HG03139 (cell line): ENCODE measurements at regions not wholly inside any gene's neighbourhood (a gene's known extent, or its start where the extent isn't known, plus 50 kb on each side); places are given as distances from the start of the nearest gene placed in this dataset.
"Not testable (repeated sequence)": the region's sequence is repeated elsewhere in the genome, so short reads cannot be mapped to it uniquely, and the experiment has no call there.

Experiments
- ATAC-seq: cut with Tn5 transposase; IDR thresholded peaks from one replicate; pipeline ENCODE4 v1.9.1; 2021; ENCODE audit not compliant: unreplicated experiment

DNA sequence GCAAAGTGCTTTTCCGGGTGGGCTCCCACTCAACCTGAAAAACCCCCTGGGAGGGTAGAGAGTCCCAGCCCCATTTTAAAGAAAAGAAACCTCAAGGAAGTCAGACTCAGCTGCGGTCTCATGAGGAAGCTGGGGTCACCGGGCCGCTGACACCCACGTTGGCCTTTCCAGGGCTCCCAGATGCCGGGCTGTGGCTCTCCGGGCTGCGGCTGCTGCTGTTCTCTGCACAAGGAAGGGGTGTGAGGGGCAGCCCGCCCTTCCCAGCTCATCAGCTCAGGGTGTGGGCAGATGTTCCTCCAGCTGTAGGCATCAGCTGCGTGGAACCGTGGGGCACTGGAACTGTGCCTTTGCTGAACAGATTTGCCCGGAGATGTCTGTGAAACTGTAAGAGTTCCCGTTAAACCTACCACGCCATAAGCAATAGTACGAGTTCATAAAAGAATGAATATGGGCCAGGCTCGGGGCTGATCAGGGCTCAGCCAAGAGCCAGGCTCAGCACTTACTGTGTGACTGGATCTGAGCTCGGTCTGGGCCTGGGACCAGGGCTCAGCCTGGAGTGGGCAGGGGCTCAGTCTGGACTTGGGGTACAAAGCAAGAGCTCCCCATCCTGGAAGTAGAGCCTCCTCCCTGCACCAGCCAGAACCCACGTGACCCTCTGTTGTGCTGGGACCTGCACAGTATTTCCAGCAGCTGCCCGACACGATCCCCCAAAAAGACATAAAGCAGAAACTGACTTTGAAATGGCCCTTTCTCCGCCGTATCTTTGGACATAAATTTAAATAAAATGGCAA is 130.2 kb upstream of the PPP1R26 start:
- ATAC-seq = no peak

DNA sequence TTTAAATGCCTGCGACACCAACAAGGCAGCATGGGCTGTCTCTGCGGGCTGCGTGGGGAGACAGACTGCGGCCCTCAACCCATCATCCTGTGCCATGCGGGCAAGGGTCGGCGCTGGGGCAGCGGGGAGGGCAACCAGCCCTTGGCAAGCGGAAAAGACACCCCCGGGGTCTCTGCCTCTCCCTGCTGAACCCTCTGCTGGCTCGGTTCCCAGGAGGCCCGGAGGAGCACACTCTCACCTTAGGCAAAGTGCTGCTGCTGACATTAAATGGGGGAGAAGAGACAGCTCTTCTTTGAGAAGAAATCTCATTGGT is 129.6 kb upstream of the PPP1R26 start:
- ATAC-seq = no peak

DNA sequence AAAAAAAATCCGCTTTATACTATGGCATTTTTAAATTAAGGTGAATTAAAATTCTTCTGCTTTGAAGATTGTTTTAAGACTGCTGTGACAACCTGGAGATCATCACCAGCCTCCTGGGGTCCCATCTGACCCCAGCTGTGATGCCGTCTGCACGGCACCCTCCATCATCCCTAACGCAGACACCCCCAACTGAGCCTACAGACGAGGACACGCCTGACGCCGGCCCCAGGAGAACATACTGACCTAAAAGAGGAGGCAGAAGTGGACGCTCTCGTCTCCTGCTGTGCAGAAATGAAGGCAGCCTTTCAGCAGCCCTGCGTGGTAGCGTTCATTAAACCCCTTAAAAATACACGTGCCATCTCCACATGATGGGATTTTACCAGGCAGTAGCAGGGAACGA is 125.6 kb upstream of the PPP1R26 start:
- no peak for ATAC-seq

DNA sequence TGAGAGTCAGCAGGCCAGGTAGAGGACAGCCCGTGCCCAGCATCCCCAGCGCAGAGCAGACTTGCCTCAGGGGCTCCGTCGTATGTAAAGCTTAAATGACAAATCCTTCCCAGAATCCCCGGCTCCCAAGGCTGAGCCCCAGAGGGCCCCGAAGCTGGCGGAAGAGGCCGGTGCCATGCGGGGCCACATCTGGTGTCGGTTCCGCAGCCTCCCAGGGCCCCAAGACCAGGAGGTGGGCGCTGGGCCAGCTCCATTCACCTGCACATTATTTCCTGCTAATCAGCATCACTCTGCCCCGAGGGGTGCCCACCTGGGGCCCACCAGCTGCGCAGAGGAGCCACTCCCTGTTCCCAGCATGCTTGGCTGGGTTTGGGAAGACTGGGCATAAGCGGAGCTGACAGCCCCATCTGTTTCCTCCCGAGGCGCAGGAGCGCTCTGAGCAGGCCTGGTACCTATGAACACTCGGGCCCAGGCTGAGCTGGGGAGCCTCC is 124.0 kb upstream of the PPP1R26 start:
- no peak for ATAC-seq

DNA sequence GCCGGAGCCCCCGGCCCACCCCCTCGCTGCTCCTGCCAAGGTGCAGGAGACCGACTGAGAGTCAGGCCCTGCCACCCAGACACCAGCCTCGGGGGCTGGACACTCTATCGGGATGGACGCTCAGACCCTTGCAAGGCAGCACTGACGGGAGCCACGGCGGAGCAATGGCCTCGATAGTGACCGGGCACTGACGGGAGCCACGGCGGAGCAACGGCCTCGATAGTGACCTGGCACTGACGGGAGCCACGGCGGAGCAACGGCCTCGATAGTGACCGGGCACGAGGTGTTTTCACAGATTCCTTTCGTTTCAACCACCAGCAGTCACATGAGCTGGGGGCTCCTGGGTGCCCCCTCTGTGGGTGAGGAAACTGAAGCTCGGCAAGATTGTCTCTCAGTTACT is 123.6 kb upstream of the PPP1R26 start:
- no peak for ATAC-seq

DNA sequence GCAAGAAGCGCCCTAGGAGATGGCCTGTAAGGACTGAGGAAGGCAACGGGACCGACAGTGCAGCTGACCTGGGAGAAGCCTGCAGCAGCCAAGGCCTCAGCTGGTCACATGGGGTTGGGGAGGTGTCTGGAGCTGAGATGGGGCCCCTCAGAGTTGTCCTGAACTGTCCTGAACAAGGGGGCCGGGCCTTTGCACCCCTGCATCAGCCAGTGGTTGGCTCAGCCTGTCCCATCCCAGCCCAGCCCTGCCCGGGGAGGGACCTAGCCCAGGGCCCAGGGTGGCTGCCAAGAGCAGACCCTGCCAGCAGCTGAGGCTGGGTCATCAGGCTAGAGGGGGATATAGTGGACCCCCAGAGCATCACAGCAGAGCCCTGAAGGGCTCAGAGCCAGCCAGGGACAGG is 122.8 kb upstream of the PPP1R26 start:
- no peak for ATAC-seq

DNA sequence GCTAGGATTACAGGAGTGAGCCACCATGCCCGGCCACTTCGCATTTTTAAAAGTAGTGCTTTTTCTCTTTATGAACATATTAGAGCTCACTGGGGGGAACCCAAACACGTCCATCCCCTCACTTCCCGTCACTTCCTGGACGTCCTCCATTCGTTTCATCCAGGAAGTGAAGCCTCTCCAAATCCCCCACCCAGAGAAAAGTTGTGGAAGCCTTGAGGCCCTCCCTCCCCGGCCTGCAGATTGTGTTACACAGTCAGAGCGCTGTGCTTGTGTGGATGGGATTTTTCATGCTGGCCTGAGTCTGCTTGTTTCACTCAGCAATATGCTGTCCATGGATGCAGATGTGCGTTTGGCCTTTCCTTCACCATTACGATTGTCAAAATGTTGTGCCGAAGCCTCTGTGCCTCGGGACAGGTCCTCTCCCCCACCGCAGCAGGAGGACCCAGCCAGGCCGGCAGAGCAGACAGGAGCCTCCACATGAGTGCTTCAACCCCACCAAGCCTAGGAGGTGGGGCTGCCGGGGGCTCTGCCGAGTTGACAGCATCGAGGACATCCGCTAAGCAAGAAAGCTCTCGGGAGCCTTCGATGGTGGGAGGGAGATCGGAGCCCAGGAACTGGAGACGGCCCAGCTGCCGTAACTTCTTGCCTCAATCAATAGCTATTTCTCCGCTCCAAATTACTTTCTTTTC is 121.6 kb upstream of the PPP1R26 start:
- ATAC-seq = no peak

DNA sequence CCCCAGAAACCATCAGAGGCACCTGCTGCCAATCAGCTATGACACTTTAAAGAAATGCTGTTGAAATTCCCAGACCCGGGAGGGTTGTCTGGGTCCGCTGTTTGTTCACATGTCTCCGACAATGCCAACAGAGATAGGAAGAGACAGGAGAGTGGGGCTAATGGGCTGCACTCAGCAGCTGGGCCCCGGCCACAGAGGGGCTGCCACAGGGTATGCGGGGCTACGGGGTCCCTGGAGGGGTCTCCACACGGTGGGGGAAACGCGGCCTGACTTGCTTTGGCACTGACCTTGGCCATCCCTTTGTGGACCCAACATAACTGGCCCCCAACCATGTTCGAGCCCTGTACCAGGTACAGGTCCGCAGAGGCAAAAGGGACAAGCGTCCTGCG is 121.0 kb upstream of the PPP1R26 start:
- no peak for ATAC-seq

DNA sequence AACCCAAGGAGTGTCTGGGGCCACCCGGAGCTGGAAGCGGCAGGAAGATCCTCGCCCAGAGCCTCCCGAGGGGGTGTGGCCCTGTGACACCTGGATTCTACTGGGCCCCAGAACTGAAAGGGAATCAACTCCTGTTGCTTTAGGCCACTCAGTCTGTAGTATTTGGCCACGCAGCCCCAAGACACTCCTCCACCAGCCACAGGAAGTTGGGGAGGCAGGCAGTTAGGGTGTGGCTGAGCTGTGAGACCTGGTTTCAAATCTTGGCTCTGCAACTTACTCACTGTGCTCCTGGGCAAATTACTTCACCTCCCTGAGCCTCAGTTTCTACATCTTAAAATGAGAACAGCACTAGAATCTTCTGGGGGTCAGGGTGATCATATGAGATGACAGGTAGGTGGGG is 119.8 kb upstream of the PPP1R26 start:
- no peak for ATAC-seq

DNA sequence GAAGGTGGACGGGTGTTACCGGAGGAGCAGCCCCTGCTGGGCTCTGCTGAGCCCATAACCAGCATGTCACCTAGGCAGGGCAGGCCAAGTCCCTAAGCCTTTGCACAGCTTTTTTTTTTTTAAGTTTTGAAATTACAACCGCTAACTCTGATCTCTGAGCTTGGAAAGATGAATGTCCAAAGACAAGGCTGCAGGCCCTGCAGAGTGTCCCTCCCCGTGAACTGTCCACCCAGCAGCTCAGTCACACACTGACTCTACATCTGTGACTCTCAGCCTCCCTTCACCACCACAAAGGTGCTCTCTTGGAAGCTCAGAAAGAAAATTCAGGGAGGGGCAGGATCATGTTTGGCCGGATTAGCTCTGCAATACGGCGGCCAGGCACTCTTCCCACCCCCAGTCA is 119.0 kb upstream of the PPP1R26 start:
- no peak for ATAC-seq

DNA sequence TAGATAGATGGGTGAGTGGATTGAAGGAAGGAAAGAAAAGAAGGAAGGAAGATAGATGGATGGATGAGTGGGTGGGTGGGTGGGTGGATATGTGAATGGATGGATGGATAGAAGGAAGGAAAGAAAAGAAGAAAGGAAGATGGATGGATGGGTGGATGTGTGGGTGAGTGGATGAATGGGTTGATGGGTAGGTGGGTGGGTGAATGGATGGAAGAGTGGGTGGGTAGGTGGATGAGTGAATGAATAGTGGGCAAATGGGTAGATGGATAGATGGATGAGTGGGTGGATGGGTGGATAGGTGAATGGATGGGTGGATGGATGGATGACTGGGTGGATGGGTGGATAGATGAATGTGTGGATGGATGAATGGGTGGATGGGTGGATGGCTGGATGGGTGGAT is 117.9 kb upstream of the PPP1R26 start:
- not testable (repeated sequence) for ATAC-seq

DNA sequence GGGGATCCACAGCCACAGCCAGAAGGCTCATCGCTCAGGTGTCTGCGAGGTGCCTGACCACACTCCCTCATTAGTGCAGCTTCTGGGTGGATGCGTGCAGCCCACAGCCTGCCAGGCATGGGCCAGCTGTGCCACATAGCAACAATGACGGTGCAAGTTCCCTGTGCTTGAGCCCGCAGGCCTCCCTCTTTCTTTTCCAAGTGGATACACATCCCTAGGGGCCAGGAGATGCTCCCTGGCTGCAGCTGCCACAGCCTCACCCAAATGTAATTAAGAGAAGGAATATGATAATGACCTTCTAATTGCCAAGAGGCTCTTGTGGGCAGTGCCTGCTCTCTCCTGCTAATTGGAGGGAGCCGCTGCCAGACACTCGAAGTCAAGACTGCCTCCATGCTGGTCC is 116.0 kb upstream of the PPP1R26 start:
- ATAC-seq = no peak

DNA sequence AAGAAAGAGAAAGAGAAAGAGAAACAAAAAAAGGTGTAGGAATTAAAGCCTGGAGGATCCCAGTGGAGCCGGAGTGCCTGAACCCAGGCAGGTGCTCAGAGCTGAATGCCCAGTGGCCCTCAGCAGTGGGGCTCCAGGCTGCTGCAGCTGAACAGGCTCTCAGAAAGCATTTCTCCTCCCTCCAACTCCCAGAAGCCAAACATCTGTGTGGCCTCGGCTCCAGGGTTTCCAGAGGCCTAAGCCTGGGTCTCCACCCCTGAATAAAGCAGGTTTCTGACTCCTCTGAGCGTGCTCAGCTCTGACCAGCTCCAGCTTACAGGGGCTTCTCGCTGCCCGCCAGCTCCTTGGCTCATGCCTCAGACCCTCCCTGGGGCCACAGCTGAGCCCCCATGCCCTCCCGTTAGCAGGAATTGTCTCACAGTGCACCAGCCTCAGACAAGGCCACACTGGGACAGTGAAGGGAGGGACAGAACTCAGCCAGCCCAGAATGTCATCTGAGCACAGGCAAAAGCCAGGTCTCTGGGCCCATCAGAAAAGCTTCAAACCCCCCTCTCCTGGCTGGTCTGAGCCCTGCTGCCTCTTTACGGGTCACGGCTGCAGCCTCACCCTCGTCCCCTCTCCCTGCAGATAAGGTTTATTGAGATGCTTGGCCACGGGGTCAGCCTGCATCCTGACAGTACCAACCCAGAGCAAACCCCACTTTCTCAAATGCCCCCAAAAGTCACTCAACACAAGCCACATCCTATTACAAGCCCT is 114.4 kb upstream of the PPP1R26 start:
- no peak for ATAC-seq

DNA sequence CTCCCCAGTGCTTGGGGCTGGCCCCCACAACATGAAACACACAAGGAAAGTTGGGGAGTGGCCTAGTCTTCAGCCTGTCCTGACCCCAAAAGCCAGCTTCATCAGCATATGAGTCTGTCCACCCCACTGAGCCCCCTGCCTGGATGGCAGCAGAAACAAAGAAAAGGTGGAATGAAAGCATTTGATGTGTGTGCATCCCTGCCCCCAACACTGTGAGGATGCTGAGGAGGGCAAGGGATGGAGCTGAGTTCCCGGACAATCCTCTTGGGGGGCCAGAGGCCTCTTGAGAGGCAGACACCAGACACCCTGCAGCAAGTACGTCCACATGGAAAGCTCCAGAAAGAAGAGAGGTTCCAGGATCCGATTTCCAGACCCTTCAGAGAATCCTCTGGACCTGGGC is 113.5 kb upstream of the PPP1R26 start:
- no peak for ATAC-seq

DNA sequence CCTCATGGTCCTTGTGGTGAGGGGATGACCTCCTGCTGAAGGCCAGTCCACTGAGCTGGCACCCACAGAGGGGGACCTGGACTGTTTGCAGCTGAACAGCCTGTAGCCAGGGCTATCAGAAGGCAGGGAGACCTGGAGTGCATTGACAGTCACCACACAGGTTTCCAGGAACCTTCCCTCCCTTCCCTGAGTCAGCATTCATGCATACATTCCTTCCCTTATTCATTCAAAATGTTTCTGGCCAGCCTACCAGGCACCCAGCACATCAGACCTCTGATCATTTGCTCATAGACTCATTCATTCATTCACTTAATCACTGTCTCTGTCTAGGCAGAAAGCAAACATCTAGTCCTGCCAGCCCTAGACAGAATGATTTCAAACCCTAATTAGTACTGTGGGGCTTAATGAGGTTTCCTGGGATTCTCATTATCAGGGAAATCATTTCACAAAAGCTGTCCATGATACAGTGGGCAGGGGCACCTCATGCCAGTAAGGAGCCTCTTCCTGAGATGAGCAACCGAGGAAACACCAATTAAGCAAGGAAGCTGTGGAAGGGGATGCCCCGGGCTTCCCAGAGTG is 110.1 kb upstream of the PPP1R26 start:
- ATAC-seq = no peak

DNA sequence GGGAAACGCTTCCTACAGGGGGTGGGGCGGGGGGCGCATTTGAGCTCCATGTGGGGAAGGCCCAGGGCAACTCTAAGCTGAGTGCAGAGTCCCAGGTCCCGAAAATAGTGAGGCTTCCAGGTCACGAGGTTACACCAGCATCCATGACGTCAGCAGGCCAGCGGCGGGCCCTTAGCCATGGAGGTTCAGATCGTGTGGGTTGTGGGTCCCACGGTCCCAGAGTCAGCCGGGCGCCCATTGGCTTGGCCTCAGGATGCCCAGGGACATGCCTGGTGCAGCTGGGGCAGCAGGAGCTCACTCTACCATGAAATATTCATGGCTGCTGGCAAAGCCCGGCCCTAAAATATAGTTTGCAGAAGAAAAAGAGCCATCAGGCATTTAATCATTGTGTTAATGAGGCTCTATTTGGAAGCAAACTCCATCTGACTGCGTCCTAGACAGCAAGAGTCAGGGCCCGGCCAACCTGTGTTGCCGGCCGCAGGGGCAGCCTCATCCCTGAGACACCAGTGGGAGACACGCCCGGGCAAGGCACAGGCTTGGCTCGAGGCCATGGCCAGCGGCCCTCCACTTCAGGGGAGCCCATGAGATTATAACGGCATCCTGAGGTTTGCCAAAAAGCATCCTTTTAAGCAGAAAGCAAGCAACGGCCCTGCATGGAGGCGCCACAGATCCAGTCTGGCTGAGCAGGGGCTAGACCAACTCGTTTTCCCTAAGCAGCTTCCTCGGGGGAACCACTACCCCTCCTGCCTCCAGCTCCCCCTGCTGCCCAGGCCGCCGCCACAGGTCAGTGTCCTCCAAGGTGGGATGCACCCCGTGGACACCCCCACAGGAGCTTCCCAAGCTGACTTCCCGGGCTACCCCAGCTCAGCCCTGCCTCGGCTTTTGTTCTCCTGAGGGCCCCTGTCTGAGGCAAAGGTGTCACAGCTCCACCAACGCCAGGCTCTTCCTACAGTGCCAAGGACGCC is 108.9 kb upstream of the PPP1R26 start:
- no peak for ATAC-seq

DNA sequence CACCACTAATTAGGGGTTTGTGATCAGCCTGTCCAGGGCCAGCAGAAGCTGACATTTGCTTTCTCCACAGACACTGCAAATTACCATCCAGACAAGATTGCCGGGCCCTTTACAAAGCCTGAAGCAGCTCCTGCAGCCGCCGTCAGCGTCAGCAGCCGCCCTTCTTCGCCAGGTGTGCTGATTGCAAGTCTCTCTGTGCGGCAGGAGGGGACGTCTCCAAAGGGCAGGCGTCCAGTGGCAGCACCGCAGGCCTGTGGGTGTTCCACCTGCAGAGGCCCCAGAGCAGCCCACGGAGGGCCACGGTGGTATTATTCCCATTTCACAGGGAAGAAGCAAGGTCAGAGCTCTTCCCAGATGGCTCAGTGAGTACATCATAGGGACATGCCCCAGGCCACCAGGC is 108.0 kb upstream of the PPP1R26 start:
- no peak for ATAC-seq

DNA sequence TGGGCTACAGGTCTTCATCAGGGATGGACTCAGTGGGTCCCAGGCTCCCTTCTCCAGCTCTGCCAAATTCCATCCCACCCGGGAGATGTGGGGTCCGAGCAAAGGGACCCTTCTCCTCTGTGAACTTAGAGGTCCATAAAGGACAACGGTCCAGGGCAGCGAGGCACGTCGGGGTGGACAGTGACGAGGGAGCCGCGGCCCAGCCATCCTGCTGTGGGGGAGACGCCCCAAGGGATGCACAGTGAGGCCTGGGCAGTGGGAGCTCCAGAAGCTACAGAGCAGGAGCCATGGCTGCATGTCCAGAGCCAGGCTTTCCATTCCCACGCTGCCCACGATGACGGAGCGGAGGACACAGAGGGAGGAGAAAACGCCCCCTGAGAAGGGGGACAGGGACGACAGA is 107.5 kb upstream of the PPP1R26 start:
- no peak for ATAC-seq

DNA sequence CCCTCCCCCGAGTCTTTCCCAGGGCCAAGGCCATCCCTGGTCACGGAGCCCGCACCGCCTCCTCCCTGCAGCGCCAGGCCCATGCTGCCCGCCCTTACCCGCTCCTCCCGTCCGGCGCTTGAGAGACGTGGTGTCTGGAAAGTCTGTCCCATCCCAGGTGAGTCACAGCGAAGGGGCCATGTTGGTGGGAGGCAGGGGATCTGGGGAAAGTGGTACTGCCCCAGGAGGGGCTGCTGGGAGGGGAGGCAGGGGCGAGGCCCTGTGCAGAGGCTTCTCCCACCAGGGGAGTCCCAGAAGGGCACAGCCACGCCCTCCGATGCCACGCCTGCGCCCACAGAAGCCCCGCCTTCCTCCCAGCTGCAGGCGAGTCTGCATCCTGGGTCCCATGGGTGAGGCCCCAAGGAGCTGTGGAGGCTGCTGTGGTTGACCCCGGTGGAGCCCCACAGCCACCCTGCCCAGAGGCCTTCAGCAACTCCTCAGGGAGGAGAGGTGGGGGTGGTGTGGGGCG is 107.0 kb upstream of the PPP1R26 start:
- ATAC-seq = no peak

DNA sequence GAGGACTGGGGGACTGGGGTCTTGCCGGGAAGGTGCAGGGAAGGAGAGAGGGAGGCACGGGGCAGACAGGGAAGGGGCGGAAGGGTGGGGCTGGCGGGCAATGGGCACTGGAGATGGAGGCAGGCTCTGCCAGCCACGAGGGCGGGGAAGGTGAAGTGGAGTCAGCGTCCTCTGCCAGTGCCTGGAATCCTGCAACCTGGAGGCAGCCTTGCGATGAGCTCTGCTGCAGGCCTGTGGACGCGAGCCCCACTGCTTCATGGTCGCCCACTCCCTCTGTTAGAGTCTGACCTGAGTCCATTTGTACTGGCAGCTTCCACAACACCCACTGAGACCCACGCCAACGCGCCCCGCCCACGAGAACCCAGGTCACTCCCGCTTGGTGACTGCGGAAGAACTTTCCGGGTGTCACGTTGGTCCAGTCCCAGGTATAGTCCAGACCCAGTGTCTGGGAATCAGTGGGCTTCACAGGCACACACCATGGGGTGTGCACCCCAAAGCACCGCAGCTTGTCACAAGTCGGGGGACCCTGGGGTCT is 106.4 kb upstream of the PPP1R26 start:
- no peak for ATAC-seq
